ENCODE measurements at regions not wholly inside any gene's neighbourhood (a gene's known extent, or its start where the extent isn't known, plus 50 kb on each side); places are given as distances from the start of the nearest gene placed in this dataset.

DNA sequence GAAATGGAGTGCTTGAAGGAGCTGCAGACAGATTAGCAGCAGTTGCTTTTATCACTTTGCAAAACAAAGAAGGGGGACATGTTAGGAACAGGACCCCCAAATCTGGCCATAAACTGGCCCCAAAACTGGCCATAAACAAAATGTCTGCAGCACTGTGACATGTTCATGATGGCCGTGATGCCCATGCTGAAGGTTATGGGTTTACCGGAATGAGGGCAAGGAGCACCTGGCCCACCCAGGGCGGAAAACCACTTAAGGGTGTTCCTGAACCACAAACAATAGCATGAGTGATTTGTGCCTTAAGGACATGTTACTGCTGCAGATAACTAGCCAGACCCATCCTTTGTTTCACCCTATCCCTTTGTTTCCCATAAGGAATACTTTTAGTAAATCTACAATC, 79.6 kb upstream of the GC start (continued):
- TF ChIP-seq EZH2 (IDR thresholded peaks at IDR 0.05; ENCODE audit: low read depth, unreplicated experiment) (no peak), ZNF114 (CRISPR knock-in tag; IDR thresholded peaks at IDR 0.05) (no peak), EZH2phosphoT487 (IDR thresholded peaks at IDR 0.05; ENCODE audit: unreplicated experiment) (no peak), POLR2AphosphoS5 (IDR thresholded peaks at IDR 0.05; ENCODE audit: low read depth) (no peak)
- TF ChIP-seq, protein P1, sequence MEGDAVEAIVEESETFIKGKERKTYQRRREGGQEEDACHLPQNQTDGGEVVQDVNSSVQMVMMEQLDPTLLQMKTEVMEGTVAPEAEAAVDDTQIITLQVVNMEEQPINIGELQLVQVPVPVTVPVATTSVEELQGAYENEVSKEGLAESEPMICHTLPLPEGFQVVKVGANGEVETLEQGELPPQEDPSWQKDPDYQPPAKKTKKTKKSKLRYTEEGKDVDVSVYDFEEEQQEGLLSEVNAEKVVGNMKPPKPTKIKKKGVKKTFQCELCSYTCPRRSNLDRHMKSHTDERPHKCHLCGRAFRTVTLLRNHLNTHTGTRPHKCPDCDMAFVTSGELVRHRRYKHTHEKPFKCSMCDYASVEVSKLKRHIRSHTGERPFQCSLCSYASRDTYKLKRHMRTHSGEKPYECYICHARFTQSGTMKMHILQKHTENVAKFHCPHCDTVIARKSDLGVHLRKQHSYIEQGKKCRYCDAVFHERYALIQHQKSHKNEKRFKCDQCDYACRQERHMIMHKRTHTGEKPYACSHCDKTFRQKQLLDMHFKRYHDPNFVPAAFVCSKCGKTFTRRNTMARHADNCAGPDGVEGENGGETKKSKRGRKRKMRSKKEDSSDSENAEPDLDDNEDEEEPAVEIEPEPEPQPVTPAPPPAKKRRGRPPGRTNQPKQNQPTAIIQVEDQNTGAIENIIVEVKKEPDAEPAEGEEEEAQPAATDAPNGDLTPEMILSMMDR (conservative IDR thresholded peaks at IDR 0.05; ENCODE audit: low read depth in 2 of 2) = no peak
- TF ChIP-seq, protein P2, sequence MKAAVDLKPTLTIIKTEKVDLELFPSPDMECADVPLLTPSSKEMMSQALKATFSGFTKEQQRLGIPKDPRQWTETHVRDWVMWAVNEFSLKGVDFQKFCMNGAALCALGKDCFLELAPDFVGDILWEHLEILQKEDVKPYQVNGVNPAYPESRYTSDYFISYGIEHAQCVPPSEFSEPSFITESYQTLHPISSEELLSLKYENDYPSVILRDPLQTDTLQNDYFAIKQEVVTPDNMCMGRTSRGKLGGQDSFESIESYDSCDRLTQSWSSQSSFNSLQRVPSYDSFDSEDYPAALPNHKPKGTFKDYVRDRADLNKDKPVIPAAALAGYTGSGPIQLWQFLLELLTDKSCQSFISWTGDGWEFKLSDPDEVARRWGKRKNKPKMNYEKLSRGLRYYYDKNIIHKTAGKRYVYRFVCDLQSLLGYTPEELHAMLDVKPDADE (IDR thresholded peaks at IDR 0.05) = no peak

DNA sequence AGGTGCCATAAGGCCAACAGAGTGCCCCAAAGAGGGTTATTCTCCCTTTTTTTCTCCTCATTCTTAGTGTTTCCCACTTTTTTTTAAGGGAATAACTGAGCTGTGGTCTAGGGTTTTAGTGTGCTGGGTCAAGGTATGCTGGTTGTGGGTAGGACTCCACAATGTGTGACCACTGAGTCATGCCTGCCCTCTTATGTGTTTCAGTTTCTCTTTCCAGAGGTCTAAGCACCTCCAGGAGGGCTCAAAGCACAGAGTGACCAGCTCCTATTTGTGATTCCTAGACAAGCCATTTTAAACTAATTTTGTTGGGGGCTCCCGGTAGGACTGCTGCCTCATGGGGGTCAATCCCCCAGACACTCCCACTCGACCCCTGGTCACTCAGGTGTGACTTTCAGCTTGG, 80.5 kb upstream of the GC start:
- H3K36me3 Mint-ChIP-seq (ENCODE audit: low read depth) = peaks cover 70% of the 10 kb centered on the region
- Histone ChIP-seq H3K9me2 (ENCODE audit: insufficient read depth) (no peaks in the 10 kb centered on the region), H3K79me2 (replicated peaks; ENCODE audit: insufficient read depth) (no peaks in the 10 kb centered on the region), H3K4me1 (ENCODE audit: insufficient read depth) (no peaks in the 10 kb centered on the region), H4K20me1 (replicated peaks; ENCODE audit: insufficient read depth) (no peaks in the 10 kb centered on the region), H3K4me3 (no peak overlapping the region), H2AFZ (no peak overlapping the region), H3F3A (replicated peaks; ENCODE audit: low read depth) (no peaks in the 10 kb centered on the region), H3K4me2 (no peak overlapping the region), H3K36me3 (ENCODE audit: insufficient read depth) (peaks cover 45% of the 10 kb centered on the region), H3K27me3 (ENCODE audit: insufficient read depth) (no peaks in the 10 kb centered on the region), H3K27ac (ENCODE audit: low read depth) (no peak overlapping the region)
- H3K9me3 Mint-ChIP-seq = peaks cover 86% of the 10 kb centered on the region
- no peak overlapping the region for H3K27ac Mint-ChIP-seq
- TF ChIP-seq, protein P2 (IDR thresholded peaks at IDR 0.05) = no peak
- no peak for TF ChIP-seq EZH2phosphoT487 (IDR thresholded peaks at IDR 0.05; ENCODE audit: unreplicated experiment)
- TF ChIP-seq, protein P1 (conservative IDR thresholded peaks at IDR 0.05; ENCODE audit: low read depth in 2 of 2) = no peak
- TF ChIP-seq, protein P3, sequence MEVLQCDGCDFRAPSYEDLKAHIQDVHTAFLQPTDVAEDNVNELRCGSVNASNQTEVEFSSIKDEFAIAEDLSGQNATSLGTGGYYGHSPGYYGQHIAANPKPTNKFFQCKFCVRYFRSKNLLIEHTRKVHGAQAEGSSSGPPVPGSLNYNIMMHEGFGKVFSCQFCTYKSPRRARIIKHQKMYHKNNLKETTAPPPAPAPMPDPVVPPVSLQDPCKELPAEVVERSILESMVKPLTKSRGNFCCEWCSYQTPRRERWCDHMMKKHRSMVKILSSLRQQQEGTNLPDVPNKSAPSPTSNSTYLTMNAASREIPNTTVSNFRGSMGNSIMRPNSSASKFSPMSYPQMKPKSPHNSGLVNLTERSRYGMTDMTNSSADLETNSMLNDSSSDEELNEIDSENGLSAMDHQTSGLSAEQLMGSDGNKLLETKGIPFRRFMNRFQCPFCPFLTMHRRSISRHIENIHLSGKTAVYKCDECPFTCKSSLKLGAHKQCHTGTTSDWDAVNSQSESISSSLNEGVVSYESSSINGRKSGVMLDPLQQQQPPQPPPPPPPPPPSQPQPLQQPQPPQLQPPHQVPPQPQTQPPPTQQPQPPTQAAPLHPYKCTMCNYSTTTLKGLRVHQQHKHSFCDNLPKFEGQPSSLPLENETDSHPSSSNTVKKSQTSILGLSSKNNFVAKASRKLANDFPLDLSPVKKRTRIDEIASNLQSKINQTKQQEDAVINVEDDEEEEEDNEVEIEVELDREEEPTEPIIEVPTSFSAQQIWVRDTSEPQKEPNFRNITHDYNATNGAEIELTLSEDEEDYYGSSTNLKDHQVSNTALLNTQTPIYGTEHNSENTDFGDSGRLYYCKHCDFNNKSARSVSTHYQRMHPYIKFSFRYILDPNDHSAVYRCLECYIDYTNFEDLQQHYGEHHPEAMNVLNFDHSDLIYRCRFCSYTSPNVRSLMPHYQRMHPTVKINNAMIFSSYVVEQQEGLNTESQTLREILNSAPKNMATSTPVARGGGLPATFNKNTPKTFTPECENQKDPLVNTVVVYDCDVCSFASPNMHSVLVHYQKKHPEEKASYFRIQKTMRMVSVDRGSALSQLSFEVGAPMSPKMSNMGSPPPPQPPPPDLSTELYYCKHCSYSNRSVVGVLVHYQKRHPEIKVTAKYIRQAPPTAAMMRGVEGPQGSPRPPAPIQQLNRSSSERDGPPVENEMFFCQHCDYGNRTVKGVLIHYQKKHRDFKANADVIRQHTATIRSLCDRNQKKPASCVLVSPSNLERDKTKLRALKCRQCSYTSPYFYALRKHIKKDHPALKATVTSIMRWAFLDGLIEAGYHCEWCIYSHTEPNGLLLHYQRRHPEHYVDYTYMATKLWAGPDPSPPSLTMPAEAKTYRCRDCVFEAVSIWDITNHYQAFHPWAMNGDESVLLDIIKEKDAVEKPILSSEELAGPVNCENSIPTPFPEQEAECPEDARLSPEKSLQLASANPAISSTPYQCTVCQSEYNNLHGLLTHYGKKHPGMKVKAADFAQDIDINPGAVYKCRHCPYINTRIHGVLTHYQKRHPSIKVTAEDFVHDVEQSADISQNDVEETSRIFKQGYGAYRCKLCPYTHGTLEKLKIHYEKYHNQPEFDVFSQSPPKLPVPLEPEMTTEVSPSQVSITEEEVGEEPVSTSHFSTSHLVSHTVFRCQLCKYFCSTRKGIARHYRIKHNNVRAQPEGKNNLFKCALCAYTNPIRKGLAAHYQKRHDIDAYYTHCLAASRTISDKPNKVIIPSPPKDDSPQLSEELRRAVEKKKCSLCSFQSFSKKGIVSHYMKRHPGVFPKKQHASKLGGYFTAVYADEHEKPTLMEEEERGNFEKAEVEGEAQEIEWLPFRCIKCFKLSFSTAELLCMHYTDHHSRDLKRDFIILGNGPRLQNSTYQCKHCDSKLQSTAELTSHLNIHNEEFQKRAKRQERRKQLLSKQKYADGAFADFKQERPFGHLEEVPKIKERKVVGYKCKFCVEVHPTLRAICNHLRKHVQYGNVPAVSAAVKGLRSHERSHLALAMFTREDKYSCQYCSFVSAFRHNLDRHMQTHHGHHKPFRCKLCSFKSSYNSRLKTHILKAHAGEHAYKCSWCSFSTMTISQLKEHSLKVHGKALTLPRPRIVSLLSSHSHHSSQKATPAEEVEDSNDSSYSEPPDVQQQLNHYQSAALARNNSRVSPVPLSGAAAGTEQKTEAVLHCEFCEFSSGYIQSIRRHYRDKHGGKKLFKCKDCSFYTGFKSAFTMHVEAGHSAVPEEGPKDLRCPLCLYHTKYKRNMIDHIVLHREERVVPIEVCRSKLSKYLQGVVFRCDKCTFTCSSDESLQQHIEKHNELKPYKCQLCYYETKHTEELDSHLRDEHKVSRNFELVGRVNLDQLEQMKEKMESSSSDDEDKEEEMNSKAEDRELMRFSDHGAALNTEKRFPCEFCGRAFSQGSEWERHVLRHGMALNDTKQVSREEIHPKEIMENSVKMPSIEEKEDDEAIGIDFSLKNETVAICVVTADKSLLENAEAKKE (CRISPR knock-in tag; IDR thresholded peaks at IDR 0.05) = no peak
- no peak for TF ChIP-seq ZNF331 (CRISPR knock-in tag; IDR thresholded peaks at IDR 0.05; ENCODE audit: low read depth)
- no peak for TF ChIP-seq CREB1 (CRISPR knock-in tag; IDR thresholded peaks at IDR 0.05; ENCODE audit: low read depth)
- TF ChIP-seq POLR2AphosphoS5 (IDR thresholded peaks at IDR 0.05; ENCODE audit: low read depth) = no peak
- TF ChIP-seq STAT1 (IDR thresholded peaks at IDR 0.05; ENCODE audit: unreplicated experiment) = no peak
- TF ChIP-seq NANOG (IDR thresholded peaks at IDR 0.05; ENCODE audit: borderline replicate concordance) = no peak
- no peak overlapping the region for H3K4me3 Mint-ChIP-seq
- DNase-seq (ENCODE audit: low spot score) (no peak), ATAC-seq (no peak)
- H3K27me3 Mint-ChIP-seq (ENCODE audit: insufficient read depth, low read depth, poor library complexity) = peaks cover 2% of the 10 kb centered on the region
- H3K4me1 Mint-ChIP-seq = no peaks in the 10 kb centered on the region

Measured in GM23338 (cell line).